Calu3 (cell line): ENCODE measurements at regions not wholly inside any gene's neighbourhood (a gene's known extent, or its start where the extent isn't known, plus 50 kb on each side); places are given as distances from the start of the nearest gene placed in this dataset.

Source experiments
- BruUV-seq: library from RNA; stranded (reverse); fragments of 400-500 nt; replicated peaks from 2 replicates; lab custom pipeline; 2021; lab: Mats Ljungman, UMichigan
- CTCF ChIA-PET: fragments of 300-600 bp; sonication (Branson Sonifier 250); formaldehyde crosslinking; loops from one replicate; lab custom pipeline; 2022; ENCODE audit warnings: antibody characterized with exemption; lab: Charles Lee
- DNase-seq: peaks from one replicate; pipeline ENCODE4 v3.0.0; 2022
- H3K27ac Mint-ChIP-seq: one replicate; pipeline ENCODE4 v1.8.0; 2022; ENCODE audit warnings: mixed read lengths; ENCODE audit not compliant: unreplicated experiment
- H3K27me3 Mint-ChIP-seq: one replicate; pipeline ENCODE4 v1.8.0; 2022; ENCODE audit warnings: mixed read lengths; ENCODE audit not compliant: unreplicated experiment
- H3K36me3 Mint-ChIP-seq: one replicate; pipeline ENCODE4 v1.8.0; 2022; ENCODE audit warnings: mild to moderate bottlenecking, moderate library complexity, mixed read lengths; ENCODE audit not compliant: insufficient read depth, unreplicated experiment
- H3K4me1 Mint-ChIP-seq: one replicate; pipeline ENCODE4 v1.8.0; 2022; ENCODE audit warnings: mild to moderate bottlenecking, low read depth, mixed read lengths; ENCODE audit not compliant: unreplicated experiment
- H3K4me3 Mint-ChIP-seq: one replicate; pipeline ENCODE4 v1.8.0; 2022; ENCODE audit warnings: mild to moderate bottlenecking, low read depth, moderate library complexity, mixed read lengths; ENCODE audit not compliant: unreplicated experiment
- H3K9me3 Mint-ChIP-seq: one replicate; pipeline ENCODE4 v1.8.0; 2022; ENCODE audit warnings: low read depth, mixed read lengths; ENCODE audit not compliant: unreplicated experiment
- intact Hi-C: fragments of 100-400 bp; cut with micrococcal nuclease; formaldehyde crosslinking; loops from one replicate; pipeline ENCODE4 v1.10.0; 2022; ENCODE audit not compliant: unreplicated experiment
- TF ChIP-seq, protein P1 (sequence below): fragments of 200-600 bp; IDR thresholded peaks from one replicate; pipeline ENCODE4 v1.8.0; 2022; ENCODE audit warnings: antibody characterized with exemption; ENCODE audit not compliant: unreplicated experiment

DNA sequence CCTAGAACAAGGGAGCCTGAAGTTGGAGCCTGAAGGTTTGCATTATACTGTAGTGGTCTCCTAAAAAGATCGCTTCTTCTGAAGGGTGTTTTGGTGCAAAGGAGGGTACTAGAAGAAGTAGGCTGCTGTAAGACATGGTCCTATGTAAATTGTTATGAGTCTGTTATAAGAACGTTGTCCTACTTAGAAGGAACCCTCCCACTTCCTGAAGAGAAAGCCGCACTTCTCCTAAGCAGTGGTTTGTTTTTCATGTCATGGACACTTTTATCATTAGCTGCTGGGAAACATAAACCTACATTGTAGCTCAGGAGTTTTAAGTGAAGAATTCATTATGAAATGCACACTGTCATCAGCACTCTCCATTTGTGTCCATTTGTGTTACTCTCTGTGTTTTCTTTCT, 129.1 kb upstream of the ITGB1 start:
- no TSS peak for BruUV-seq
- CTCF ChIA-PET: no interaction called here
- Mint-ChIP-seq H3K27ac (no peak overlapping the region), H3K4me3 (no peak overlapping the region), H3K27me3 (no peaks in the 10 kb centered on the region), H3K36me3 (peaks cover 8% of the 10 kb centered on the region), H3K9me3 (peaks cover 9% of the 10 kb centered on the region), H3K4me1 (peaks cover 8% of the 10 kb centered on the region)
- DNase-seq: no peak
- intact Hi-C loops: no loop called here
- TF ChIP-seq, protein P1, sequence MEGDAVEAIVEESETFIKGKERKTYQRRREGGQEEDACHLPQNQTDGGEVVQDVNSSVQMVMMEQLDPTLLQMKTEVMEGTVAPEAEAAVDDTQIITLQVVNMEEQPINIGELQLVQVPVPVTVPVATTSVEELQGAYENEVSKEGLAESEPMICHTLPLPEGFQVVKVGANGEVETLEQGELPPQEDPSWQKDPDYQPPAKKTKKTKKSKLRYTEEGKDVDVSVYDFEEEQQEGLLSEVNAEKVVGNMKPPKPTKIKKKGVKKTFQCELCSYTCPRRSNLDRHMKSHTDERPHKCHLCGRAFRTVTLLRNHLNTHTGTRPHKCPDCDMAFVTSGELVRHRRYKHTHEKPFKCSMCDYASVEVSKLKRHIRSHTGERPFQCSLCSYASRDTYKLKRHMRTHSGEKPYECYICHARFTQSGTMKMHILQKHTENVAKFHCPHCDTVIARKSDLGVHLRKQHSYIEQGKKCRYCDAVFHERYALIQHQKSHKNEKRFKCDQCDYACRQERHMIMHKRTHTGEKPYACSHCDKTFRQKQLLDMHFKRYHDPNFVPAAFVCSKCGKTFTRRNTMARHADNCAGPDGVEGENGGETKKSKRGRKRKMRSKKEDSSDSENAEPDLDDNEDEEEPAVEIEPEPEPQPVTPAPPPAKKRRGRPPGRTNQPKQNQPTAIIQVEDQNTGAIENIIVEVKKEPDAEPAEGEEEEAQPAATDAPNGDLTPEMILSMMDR: no peak

DNA sequence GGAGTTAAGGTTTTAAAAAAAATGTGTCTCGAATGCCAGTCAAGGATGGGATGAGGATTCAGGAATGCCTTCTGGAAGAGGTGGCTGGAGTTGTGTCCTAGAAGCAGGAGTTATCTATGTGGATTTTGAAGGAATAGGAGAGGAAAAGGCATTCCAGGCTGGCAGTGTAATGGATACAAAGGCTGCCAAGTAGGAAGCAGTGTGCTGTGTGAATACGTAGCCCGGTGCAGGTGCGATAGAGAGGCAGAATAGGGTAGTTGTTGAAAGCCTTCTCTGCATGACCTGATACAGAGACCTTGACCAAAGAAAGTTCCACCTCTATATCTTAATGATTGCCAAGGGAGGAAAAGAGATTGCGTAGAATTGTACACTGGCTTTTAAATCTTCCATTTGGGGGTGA, 128.1 kb upstream of the ITGB1 start:
- intact Hi-C loops: no loop called here
- CTCF ChIA-PET: interaction anchor here (0.6 kb wide), 1 partner anchor 44 kb away, joined by 3 read pairs; no protein-coding TSS in a partner anchor
- H3K4me3 Mint-ChIP-seq: no peak overlapping the region
- no TSS peak for BruUV-seq
- no peak for DNase-seq
- H3K36me3 Mint-ChIP-seq: peaks cover 11% of the 10 kb centered on the region
- H3K27ac Mint-ChIP-seq: no peak overlapping the region
- H3K4me1 Mint-ChIP-seq: peaks cover 8% of the 10 kb centered on the region
- H3K27me3 Mint-ChIP-seq: no peaks in the 10 kb centered on the region
- peaks cover 9% of the 10 kb centered on the region for H3K9me3 Mint-ChIP-seq
- TF ChIP-seq, protein P1: no peak

DNA sequence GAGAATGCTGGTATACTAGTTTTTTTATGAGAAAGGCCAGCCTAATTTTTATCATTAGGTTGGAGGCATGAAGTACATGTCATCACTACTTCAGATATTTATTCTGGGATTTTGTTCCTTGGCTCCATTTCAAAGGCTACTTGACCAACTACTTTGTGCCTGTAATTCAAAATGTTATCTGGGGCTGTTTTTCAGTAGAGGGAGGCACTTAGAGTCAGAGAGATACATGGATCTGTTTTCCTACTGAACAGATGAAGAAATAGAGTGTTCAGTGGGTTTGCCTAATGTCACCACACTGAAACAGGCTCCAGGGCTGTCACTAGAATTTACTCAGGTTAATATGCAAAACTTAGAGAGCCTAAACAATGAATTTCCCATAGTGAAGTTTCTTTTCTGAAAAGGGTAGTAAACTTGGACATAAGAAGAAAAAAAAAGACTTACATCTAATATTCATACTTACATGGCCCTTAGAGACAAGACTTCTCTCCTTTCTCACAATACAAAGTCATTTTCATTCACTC, 127.3 kb upstream of the ITGB1 start:
- Mint-ChIP-seq H3K9me3 (peaks cover 7% of the 10 kb centered on the region), H3K27ac (no peak overlapping the region), H3K4me1 (peaks cover 8% of the 10 kb centered on the region), H3K36me3 (peaks cover 13% of the 10 kb centered on the region), H3K4me3 (no peak overlapping the region), H3K27me3 (no peaks in the 10 kb centered on the region)
- no TSS peak for BruUV-seq
- TF ChIP-seq, protein P1: no peak
- DNase-seq: no peak
- CTCF ChIA-PET: no interaction called here
- intact Hi-C loops: no loop called here

DNA sequence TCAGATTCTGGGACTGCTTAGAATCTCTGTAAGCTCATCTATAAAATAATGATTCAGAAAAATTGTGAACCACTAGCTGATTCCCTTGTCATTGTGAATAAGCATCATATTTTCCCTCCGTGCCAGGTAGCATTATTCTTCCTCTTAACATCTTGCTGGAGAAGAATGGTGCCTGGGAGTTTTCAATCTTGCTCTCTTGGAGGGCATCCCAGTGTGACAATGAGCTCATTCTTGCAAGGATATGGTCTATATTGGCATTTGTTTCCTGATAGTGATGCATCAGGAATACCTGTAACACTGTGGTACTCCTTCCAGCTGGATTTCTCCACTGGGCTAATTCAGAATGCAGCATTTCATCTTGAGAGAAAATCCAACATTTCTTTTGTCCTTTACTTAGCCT, 126.4 kb upstream of the ITGB1 start:
- no peak for DNase-seq
- Mint-ChIP-seq H3K4me3 (no peak overlapping the region), H3K27me3 (no peaks in the 10 kb centered on the region), H3K27ac (no peak overlapping the region), H3K36me3 (peaks cover 13% of the 10 kb centered on the region), H3K4me1 (peaks cover 8% of the 10 kb centered on the region), H3K9me3 (peaks cover 5% of the 10 kb centered on the region)
- TF ChIP-seq, protein P1: no peak
- intact Hi-C loops: no loop called here
- no TSS peak for BruUV-seq
- CTCF ChIA-PET: no interaction called here
